GM12892 (cell line): ENCODE measurements at regions not wholly inside any gene's neighbourhood (a gene's known extent, or its start where the extent isn't known, plus 50 kb on each side); places are given as distances from the start of the nearest gene placed in this dataset.

Experiments used
- POLR2A ChIP-seq: IDR thresholded peaks from 2 replicates; pipeline ENCODE4 v1.6.1; 2011; ENCODE audit warnings: low read depth, low read length, control low read depth
- POLR2AphosphoS5 ChIP-seq: IDR thresholded peaks from 2 replicates; pipeline ENCODE4 v1.6.1; 2011; ENCODE audit warnings: low read depth, low read length, control low read depth

DNA sequence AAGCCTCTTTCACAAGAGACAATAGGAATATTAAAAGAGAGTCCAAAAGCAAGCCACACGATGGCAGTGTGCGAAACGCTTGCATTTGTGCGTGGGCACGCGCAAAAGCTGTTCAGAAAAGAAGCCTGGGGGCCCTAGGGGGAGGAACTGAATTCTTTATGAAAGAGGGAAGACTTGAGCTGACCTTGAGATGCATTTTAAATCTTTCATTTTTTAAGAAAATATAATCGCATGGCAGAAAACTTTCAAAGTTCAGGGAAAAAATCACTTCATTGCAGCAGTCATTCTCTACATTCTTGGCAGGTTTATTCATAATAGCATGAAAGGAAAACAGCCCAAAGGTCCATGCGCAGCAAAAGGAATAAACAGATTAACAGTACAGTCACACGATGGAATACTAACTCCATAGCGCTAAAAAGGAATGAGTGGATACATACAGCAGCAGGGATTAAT lies 206.5 kb upstream of the PRKCQ start:
- TF ChIP-seq POLR2A: no peak
- no peak for TF ChIP-seq POLR2AphosphoS5
